ENCODE measurements at regions not wholly inside any gene's neighbourhood (a gene's known extent, or its start where the extent isn't known, plus 50 kb on each side); places are given as distances from the start of the nearest gene placed in this dataset.

GRCh38 chr4:17142232-17142711 is 243.8 kb upstream of the LDB2 start:
- TF ChIP-seq POLR2AphosphoS5 (IDR thresholded peaks at IDR 0.05; ENCODE audit: borderline replicate concordance, low read depth, low read length), result no peak
- no peak for TF ChIP-seq EZH2 (IDR thresholded peaks at IDR 0.05)
- TF ChIP-seq FOXP2 (optimal IDR thresholded peaks at IDR 0.05; ENCODE audit: control extremely low read depth, extremely low read length, insufficient read depth), result no peak

Data from SK-N-MC (cell line).